ENCODE measurements at regions not wholly inside any gene's neighbourhood (a gene's known extent, or its start where the extent isn't known, plus 50 kb on each side); places are given as distances from the start of the nearest gene placed in this dataset.

DNA sequence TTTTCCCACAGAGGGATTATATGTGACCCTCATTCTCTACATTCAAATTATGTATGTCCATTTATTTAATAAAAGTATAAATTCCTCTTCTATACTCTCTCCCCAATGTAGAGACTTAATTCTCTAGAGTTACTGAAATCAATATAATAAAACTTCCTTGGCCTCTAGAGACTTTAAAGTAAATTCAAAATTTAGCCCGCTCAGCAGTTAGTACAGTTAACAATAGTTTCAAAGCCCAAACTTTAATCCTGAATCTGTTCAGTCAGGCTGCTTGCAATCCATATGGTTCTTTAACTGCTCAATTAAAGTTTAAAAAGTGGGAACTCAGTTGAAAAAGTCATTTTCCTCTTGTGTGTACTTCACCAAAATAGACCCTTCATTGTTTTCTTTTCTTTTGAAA, 2558.4 kb downstream of the ARAP2 start:
- Histone ChIP-seq H3K36me3 (ENCODE audit: control insufficient read depth, insufficient read depth, low read length, severe bottlenecking) (no peaks in the 10 kb centered on the region), H3K27me3 (replicated peaks; ENCODE audit: control insufficient read depth, insufficient read depth, low read length) (no peaks in the 10 kb centered on the region), H3K9ac (ENCODE audit: low read length) (no peak overlapping the region), H3K4me3 (ENCODE audit: low read length) (no peak overlapping the region), H3K4me1 (ENCODE audit: control insufficient read depth, insufficient read depth, low read length) (no peaks in the 10 kb centered on the region), H3K9me3 (ENCODE audit: control insufficient read depth, low read length) (peaks cover 13% of the 10 kb centered on the region)
- no peak for DNase-seq (ENCODE audit: low read depth)

DNA sequence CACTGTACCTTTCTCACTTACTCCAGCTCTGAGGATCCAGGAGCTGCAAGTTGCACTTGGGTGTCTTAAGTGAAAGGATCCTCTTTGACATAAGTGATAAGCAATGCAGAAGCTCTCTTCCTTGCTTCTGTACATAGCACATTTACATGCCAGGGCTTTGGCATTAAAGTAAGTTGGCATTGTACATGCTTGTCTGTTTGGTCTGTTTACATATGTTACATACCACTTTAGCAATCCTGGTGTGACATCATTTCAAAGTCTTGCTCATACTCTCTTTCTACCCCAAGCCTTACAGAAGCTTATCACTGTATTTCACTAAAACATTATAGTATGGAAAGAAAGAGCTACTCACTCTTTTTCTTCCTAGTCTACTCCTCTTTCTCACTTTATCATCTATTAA, 2548.3 kb downstream of the ARAP2 start:
- Histone ChIP-seq H3K4me1 (ENCODE audit: control insufficient read depth, insufficient read depth, low read length) (no peaks in the 10 kb centered on the region), H3K36me3 (ENCODE audit: control insufficient read depth, insufficient read depth, low read length, severe bottlenecking) (no peaks in the 10 kb centered on the region), H3K4me3 (ENCODE audit: low read length) (no peak overlapping the region), H3K9me3 (ENCODE audit: control insufficient read depth, low read length) (peaks cover 5% of the 10 kb centered on the region), H3K27me3 (replicated peaks; ENCODE audit: control insufficient read depth, insufficient read depth, low read length) (no peaks in the 10 kb centered on the region), H3K9ac (ENCODE audit: low read length) (no peak overlapping the region)
- peak; percentile 70 for DNase-seq (ENCODE audit: low read depth)

DNA sequence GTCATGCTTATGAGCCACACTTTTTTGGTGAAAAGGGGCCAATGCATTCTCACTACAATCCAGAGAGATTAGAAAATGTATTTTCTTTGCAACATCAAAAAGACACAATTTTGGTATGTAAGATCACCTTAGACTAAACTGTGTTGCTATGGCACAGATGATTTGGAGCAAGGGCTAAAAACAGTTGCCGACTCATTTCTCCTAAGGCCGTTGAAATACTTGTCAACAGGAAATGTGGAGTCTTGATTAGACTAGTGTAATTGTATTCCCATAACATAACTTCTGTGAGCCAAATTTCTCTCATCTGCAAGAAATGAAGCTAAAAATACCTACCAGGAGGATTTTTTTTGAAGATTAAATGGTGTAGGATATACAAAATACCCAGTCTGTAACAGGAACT, 2547.7 kb downstream of the ARAP2 start:
- DNase-seq (ENCODE audit: low read depth), result peak; percentile 14
- Histone ChIP-seq H3K9me3 (ENCODE audit: control insufficient read depth, low read length) (peaks cover 5% of the 10 kb centered on the region), H3K4me3 (ENCODE audit: low read length) (no peak overlapping the region), H3K27me3 (replicated peaks; ENCODE audit: control insufficient read depth, insufficient read depth, low read length) (no peaks in the 10 kb centered on the region), H3K36me3 (ENCODE audit: control insufficient read depth, insufficient read depth, low read length, severe bottlenecking) (no peaks in the 10 kb centered on the region), H3K4me1 (ENCODE audit: control insufficient read depth, insufficient read depth, low read length) (no peaks in the 10 kb centered on the region), H3K9ac (ENCODE audit: low read length) (no peak overlapping the region)

DNA sequence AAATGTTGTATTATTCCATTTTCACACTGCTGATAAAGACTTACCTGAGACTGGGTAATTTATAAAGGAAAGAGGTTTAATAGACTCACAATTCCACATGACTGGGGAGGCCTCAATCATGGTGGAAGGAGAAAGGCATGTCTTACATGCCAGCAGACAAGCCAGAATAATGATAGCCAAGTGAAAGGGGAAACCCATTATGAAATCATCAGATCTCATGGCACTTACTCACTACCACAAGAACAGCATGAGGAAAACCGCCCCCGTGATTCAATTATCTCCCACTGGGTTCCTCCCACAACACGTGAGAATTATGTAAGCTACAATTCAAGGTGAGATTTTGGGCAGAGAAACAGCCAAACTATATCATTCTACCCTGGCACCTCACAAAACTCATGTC, 2535.1 kb downstream of the ARAP2 start:
- Histone ChIP-seq H3K27me3 (replicated peaks; ENCODE audit: control insufficient read depth, insufficient read depth, low read length) (no peaks in the 10 kb centered on the region), H3K36me3 (ENCODE audit: control insufficient read depth, insufficient read depth, low read length, severe bottlenecking) (no peaks in the 10 kb centered on the region), H3K9ac (ENCODE audit: low read length) (no peak overlapping the region), H3K4me3 (ENCODE audit: low read length) (no peak overlapping the region), H3K9me3 (ENCODE audit: control insufficient read depth, low read length) (peaks cover 21% of the 10 kb centered on the region), H3K4me1 (ENCODE audit: control insufficient read depth, insufficient read depth, low read length) (no peaks in the 10 kb centered on the region)
- DNase-seq (ENCODE audit: low read depth), result peak; percentile 22

- no peak for DNase-seq (ENCODE audit: low read depth)
- no peaks in the 10 kb centered on the region for H3K27me3 ChIP-seq (replicated peaks; ENCODE audit: control insufficient read depth, insufficient read depth, low read length)
- H3K4me1 ChIP-seq (ENCODE audit: control insufficient read depth, insufficient read depth, low read length), result peaks cover 15% of the 10 kb centered on the region
- H3K36me3 ChIP-seq (ENCODE audit: control insufficient read depth, insufficient read depth, low read length, severe bottlenecking), result no peaks in the 10 kb centered on the region
- no peak overlapping the region for H3K4me3 ChIP-seq (ENCODE audit: low read length)
- no peak overlapping the region for H3K9ac ChIP-seq (ENCODE audit: low read length)
- H3K9me3 ChIP-seq (ENCODE audit: control insufficient read depth, low read length), result peaks cover 16% of the 10 kb centered on the region
These were observed 2532.5 kb downstream of the ARAP2 start for GRCh38 chr4:33711826-33712225.

DNA sequence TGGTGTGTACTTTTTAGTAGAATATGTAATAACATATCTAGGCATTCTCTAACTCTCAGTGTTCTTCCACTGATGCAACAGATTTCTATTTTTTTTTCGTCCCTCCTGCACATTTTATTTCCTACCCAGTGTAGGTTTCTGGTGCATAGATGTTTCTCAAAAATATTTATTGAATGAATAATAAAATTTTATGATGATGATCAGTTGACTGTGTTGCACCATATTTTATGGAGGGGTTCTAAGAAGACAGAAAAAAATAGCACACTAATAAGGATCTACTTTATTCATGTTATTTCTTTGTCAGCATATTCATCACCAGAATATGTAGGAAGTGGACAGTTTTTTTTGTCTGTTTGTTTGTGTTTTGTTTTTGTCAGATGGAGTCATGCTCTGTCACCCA, 2529.3 kb downstream of the ARAP2 start:
- no peak overlapping the region for H3K4me3 ChIP-seq (ENCODE audit: low read length)
- H3K9ac ChIP-seq (ENCODE audit: low read length), result no peak overlapping the region
- no peaks in the 10 kb centered on the region for H3K27me3 ChIP-seq (replicated peaks; ENCODE audit: control insufficient read depth, insufficient read depth, low read length)
- no peak for DNase-seq (ENCODE audit: low read depth)
- no peaks in the 10 kb centered on the region for H3K36me3 ChIP-seq (ENCODE audit: control insufficient read depth, insufficient read depth, low read length, severe bottlenecking)
- H3K9me3 ChIP-seq (ENCODE audit: control insufficient read depth, low read length), result peaks cover 11% of the 10 kb centered on the region
- H3K4me1 ChIP-seq (ENCODE audit: control insufficient read depth, insufficient read depth, low read length), result peaks cover 15% of the 10 kb centered on the region

GRCh38 chr4:33715841-33716395, 2528.4 kb downstream of the ARAP2 start:
- Histone ChIP-seq H3K9me3 (ENCODE audit: control insufficient read depth, low read length) (peaks cover 5% of the 10 kb centered on the region), H3K27me3 (replicated peaks; ENCODE audit: control insufficient read depth, insufficient read depth, low read length) (no peaks in the 10 kb centered on the region), H3K4me1 (ENCODE audit: control insufficient read depth, insufficient read depth, low read length) (peaks cover 15% of the 10 kb centered on the region), H3K9ac (ENCODE audit: low read length) (no peak overlapping the region), H3K4me3 (ENCODE audit: low read length) (no peak overlapping the region), H3K36me3 (ENCODE audit: control insufficient read depth, insufficient read depth, low read length, severe bottlenecking) (no peaks in the 10 kb centered on the region)
- peak; percentile 85 for DNase-seq (ENCODE audit: low read depth)

- Histone ChIP-seq H3K36me3 (ENCODE audit: control insufficient read depth, insufficient read depth, low read length, severe bottlenecking) (no peaks in the 10 kb centered on the region), H3K27me3 (replicated peaks; ENCODE audit: control insufficient read depth, insufficient read depth, low read length) (no peaks in the 10 kb centered on the region), H3K4me1 (ENCODE audit: control insufficient read depth, insufficient read depth, low read length) (peaks cover 18% of the 10 kb centered on the region), H3K9ac (ENCODE audit: low read length) (peak overlapping the region; percentile 67), H3K9me3 (ENCODE audit: control insufficient read depth, low read length) (no peaks in the 10 kb centered on the region), H3K4me3 (ENCODE audit: low read length) (peak overlapping the region; percentile 60)
- peak; percentile 66 for DNase-seq (ENCODE audit: low read depth)
These were observed 2522.1 kb downstream of the ARAP2 start for GRCh38 chr4:33722254-33722653.

GRCh38 chr4:33722800-33723516, 2521.4 kb downstream of the ARAP2 start:
- no peaks in the 10 kb centered on the region for H3K36me3 ChIP-seq (ENCODE audit: control insufficient read depth, insufficient read depth, low read length, severe bottlenecking)
- peak; percentile 71 for DNase-seq (ENCODE audit: low read depth)
- no peaks in the 10 kb centered on the region for H3K9me3 ChIP-seq (ENCODE audit: control insufficient read depth, low read length)
- H3K4me3 ChIP-seq (ENCODE audit: low read length), result peak overlapping the region; percentile 60
- H3K27me3 ChIP-seq (replicated peaks; ENCODE audit: control insufficient read depth, insufficient read depth, low read length), result no peaks in the 10 kb centered on the region
- H3K9ac ChIP-seq (ENCODE audit: low read length), result peak overlapping the region; percentile 67
- peaks cover 18% of the 10 kb centered on the region for H3K4me1 ChIP-seq (ENCODE audit: control insufficient read depth, insufficient read depth, low read length)

- Histone ChIP-seq H3K9ac (ENCODE audit: low read length) (no peak overlapping the region), H3K36me3 (ENCODE audit: control insufficient read depth, insufficient read depth, low read length, severe bottlenecking) (no peaks in the 10 kb centered on the region), H3K4me3 (ENCODE audit: low read length) (no peak overlapping the region), H3K27me3 (replicated peaks; ENCODE audit: control insufficient read depth, insufficient read depth, low read length) (no peaks in the 10 kb centered on the region), H3K4me1 (ENCODE audit: control insufficient read depth, insufficient read depth, low read length) (peaks cover 18% of the 10 kb centered on the region), H3K9me3 (ENCODE audit: control insufficient read depth, low read length) (no peaks in the 10 kb centered on the region)
- no peak for DNase-seq (ENCODE audit: low read depth)
These were observed 2519.6 kb downstream of the ARAP2 start for GRCh38 chr4:33724685-33725084.

- DNase-seq (ENCODE audit: low read depth), result no peak
- H3K36me3 ChIP-seq (ENCODE audit: control insufficient read depth, insufficient read depth, low read length, severe bottlenecking), result no peaks in the 10 kb centered on the region
- no peaks in the 10 kb centered on the region for H3K27me3 ChIP-seq (replicated peaks; ENCODE audit: control insufficient read depth, insufficient read depth, low read length)
- H3K4me1 ChIP-seq (ENCODE audit: control insufficient read depth, insufficient read depth, low read length), result peaks cover 18% of the 10 kb centered on the region
- no peak overlapping the region for H3K4me3 ChIP-seq (ENCODE audit: low read length)
- no peaks in the 10 kb centered on the region for H3K9me3 ChIP-seq (ENCODE audit: control insufficient read depth, low read length)
- no peak overlapping the region for H3K9ac ChIP-seq (ENCODE audit: low read length)
These were observed 2518.5 kb downstream of the ARAP2 start for GRCh38 chr4:33725861-33726260.

DNA sequence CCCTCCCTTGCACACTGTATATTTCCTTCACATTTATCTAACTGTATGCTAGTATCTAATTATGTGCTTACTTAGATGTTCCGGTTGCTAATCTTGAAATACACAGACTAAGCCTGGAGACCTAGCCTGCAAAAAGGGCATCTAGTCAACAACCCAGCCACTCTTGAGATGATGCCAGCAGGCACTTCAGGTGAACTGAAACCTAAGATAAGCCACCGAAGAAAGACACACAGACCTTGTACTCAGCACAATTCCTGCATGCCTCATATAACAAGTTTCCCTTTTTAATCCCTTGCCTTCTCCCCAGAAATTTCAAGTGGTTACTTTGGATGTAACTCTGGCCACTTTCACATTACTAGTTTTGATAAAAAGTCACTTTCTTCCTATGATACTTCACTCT, 2506.6 kb downstream of the ARAP2 start:
- no peak for DNase-seq (ENCODE audit: low read depth)
- no peak overlapping the region for H3K9ac ChIP-seq (ENCODE audit: low read length)
- no peaks in the 10 kb centered on the region for H3K4me1 ChIP-seq (ENCODE audit: control insufficient read depth, insufficient read depth, low read length)
- no peaks in the 10 kb centered on the region for H3K36me3 ChIP-seq (ENCODE audit: control insufficient read depth, insufficient read depth, low read length, severe bottlenecking)
- H3K4me3 ChIP-seq (ENCODE audit: low read length), result no peak overlapping the region
- no peaks in the 10 kb centered on the region for H3K27me3 ChIP-seq (replicated peaks; ENCODE audit: control insufficient read depth, insufficient read depth, low read length)
- no peaks in the 10 kb centered on the region for H3K9me3 ChIP-seq (ENCODE audit: control insufficient read depth, low read length)

All from adipocyte (in vitro differentiated cells).